Osteoblast (primary cell): ENCODE measurements at regions not wholly inside any gene's neighbourhood (a gene's known extent, or its start where the extent isn't known, plus 50 kb on each side); places are given as distances from the start of the nearest gene placed in this dataset.

Experiments used
- DNase-seq: peaks from one replicate; pipeline ENCODE4 v3.0.0; 2011; ENCODE audit warnings: low spot score, mixed read lengths; ENCODE audit not compliant: insufficient read length; ENCODE audit errors: missing footprints
- H2AFZ ChIP-seq: 2 replicates; pipeline ENCODE4 v1.6.0; 2011; ENCODE audit warnings: mild to moderate bottlenecking, low read length
- H3K27ac ChIP-seq: 2 replicates; pipeline ENCODE4 v1.5.1; 2011; ENCODE audit warnings: mild to moderate bottlenecking, low read depth, low read length, moderate library complexity
- H3K27me3 ChIP-seq: 2 replicates; pipeline ENCODE4 v1.6.0; 2012; ENCODE audit warnings: mild to moderate bottlenecking, control low read depth, inconsistent platforms, low read length, moderate library complexity; ENCODE audit not compliant: insufficient read depth
- H3K36me3 ChIP-seq: 2 replicates; pipeline ENCODE4 v1.5.1; 2011; ENCODE audit warnings: mild to moderate bottlenecking, low read length, control low read depth, moderate library complexity; ENCODE audit not compliant: insufficient read depth
- H3K4me1 ChIP-seq: 2 replicates; pipeline ENCODE4 v1.5.1; 2011; ENCODE audit warnings: mild to moderate bottlenecking, low read length, control low read depth, moderate library complexity; ENCODE audit not compliant: insufficient read depth
- H3K4me2 ChIP-seq: 2 replicates; pipeline ENCODE4 v1.6.0; 2011; ENCODE audit warnings: mild to moderate bottlenecking, low read length; ENCODE audit not compliant: insufficient read depth
- H3K4me3 ChIP-seq: fragments of 200-600 bp; sonication (generic); 3 replicates; pipeline ENCODE4 v1.5.1; 2012; ENCODE audit warnings: mild to moderate bottlenecking, low read length, inconsistent platforms; ENCODE audit not compliant: insufficient read depth
- H3K79me2 ChIP-seq: 2 replicates; pipeline ENCODE4 v1.6.0; 2012; ENCODE audit warnings: mild to moderate bottlenecking, low read length, control low read depth, inconsistent platforms; ENCODE audit not compliant: insufficient read depth
- H3K9me3 ChIP-seq: 2 replicates; pipeline ENCODE4 v1.5.1; 2011; ENCODE audit warnings: low read depth, low read length, control low read depth
- H4K20me1 ChIP-seq: 2 replicates; pipeline ENCODE4 v1.6.0; 2012; ENCODE audit warnings: mild to moderate bottlenecking, low read length, control low read depth; ENCODE audit not compliant: insufficient read depth
- CTCF ChIP-seq: IDR thresholded peaks from 2 replicates; pipeline ENCODE4 v1.5.1; 2011; ENCODE audit warnings: mild to moderate bottlenecking, low read depth, low read length, moderate library complexity; ENCODE audit errors: extremely low read depth

- Histone ChIP-seq H2AFZ (no peak overlapping the region), H3K27me3 (no peaks in the 10 kb centered on the region), H3K27ac (no peak overlapping the region), H4K20me1 (no peaks in the 10 kb centered on the region), H3K4me1 (no peaks in the 10 kb centered on the region), H3K9me3 (peaks cover 2% of the 10 kb centered on the region), H3K36me3 (no peaks in the 10 kb centered on the region), H3K4me2 (no peak overlapping the region), H3K79me2 (no peaks in the 10 kb centered on the region), H3K4me3 (no peak overlapping the region)
- no peak for TF ChIP-seq CTCF
- no peak for DNase-seq
These were observed 471.2 kb downstream of the GLRX3 start for GRCh38 chr10:130607366-130607765.

- no peaks in the 10 kb centered on the region for H3K36me3 ChIP-seq
- no peak overlapping the region for H3K4me2 ChIP-seq
- no peaks in the 10 kb centered on the region for H4K20me1 ChIP-seq
- H3K79me2 ChIP-seq = no peaks in the 10 kb centered on the region
- H2AFZ ChIP-seq = no peak overlapping the region
- DNase-seq = no peak
- H3K27ac ChIP-seq = no peak overlapping the region
- no peaks in the 10 kb centered on the region for H3K27me3 ChIP-seq
- no peak for TF ChIP-seq CTCF
- H3K4me3 ChIP-seq = no peak overlapping the region
- H3K9me3 ChIP-seq = peaks cover 2% of the 10 kb centered on the region
- H3K4me1 ChIP-seq = no peaks in the 10 kb centered on the region
These were observed 475.0 kb downstream of the GLRX3 start for GRCh38 chr10:130611239-130611638.

- Histone ChIP-seq H3K4me3 (no peak overlapping the region), H3K27ac (no peak overlapping the region), H3K79me2 (no peaks in the 10 kb centered on the region), H3K4me1 (no peaks in the 10 kb centered on the region), H2AFZ (no peak overlapping the region), H3K4me2 (no peak overlapping the region), H4K20me1 (no peaks in the 10 kb centered on the region), H3K9me3 (peaks cover 2% of the 10 kb centered on the region), H3K27me3 (no peaks in the 10 kb centered on the region), H3K36me3 (no peaks in the 10 kb centered on the region)
- TF ChIP-seq CTCF = no peak
- no peak for DNase-seq
These were observed 479.3 kb downstream of the GLRX3 start for GRCh38 chr10:130615457-130615856.

GRCh38 chr10:130617985-130618384 lies 481.8 kb downstream of the GLRX3 start:
- H3K9me3 ChIP-seq = no peaks in the 10 kb centered on the region
- no peak overlapping the region for H3K4me2 ChIP-seq
- H2AFZ ChIP-seq = no peak overlapping the region
- H3K4me1 ChIP-seq = no peaks in the 10 kb centered on the region
- DNase-seq = no peak
- no peaks in the 10 kb centered on the region for H3K36me3 ChIP-seq
- H4K20me1 ChIP-seq = no peaks in the 10 kb centered on the region
- no peak overlapping the region for H3K4me3 ChIP-seq
- no peaks in the 10 kb centered on the region for H3K27me3 ChIP-seq
- no peak overlapping the region for H3K27ac ChIP-seq
- TF ChIP-seq CTCF = no peak
- H3K79me2 ChIP-seq = no peaks in the 10 kb centered on the region
